CD14-positive monocyte (primary cell): ENCODE measurements at regions not wholly inside any gene's neighbourhood (a gene's known extent, or its start where the extent isn't known, plus 50 kb on each side); places are given as distances from the start of the nearest gene placed in this dataset.

ENCODE experiments used
- DNase-seq, 3 donors: peaks; one replicate each; pipeline ENCODE4 v3.0.0-alpha.2; 2011 to 2022
- H2AFZ ChIP-seq: 2 replicates; pipeline ENCODE4 v1.6.0; 2012; ENCODE audit warnings: mild to moderate bottlenecking, low read depth, low read length, inconsistent platforms; ENCODE audit not compliant: insufficient read depth, poor library complexity, severe bottlenecking
- H3K27ac ChIP-seq, 2 donors: 1 replicate in 1 of 2; 2 replicates in 1 of 2; pipeline ENCODE4 v1.5.1; 2012 to 2013; ENCODE audit warnings: low read length in 2 of 2, control low read depth in 1 of 2, inconsistent platforms in 1 of 2, low read depth in 1 of 2, mild to moderate bottlenecking in 1 of 2
- H3K27me3 ChIP-seq, 2 donors: one replicate each; pipeline versions ENCODE4 v1.6.0 to v1.6.1; 2011 to 2013; ENCODE audit warnings: low read length in 2 of 2; ENCODE audit not compliant: control insufficient read depth in 2 of 2, insufficient read depth in 2 of 2
- H3K36me3 ChIP-seq, 2 donors: replicated peaks in 1 of 2; 1 replicate in 1 of 2; 2 replicates in 1 of 2; pipeline versions ENCODE4 v1.5.1 to v1.6.1; 2012 to 2013; ENCODE audit warnings: low read length in 2 of 2, control low read depth in 1 of 2, inconsistent platforms in 1 of 2, mild to moderate bottlenecking in 1 of 2; ENCODE audit not compliant: insufficient read depth in 2 of 2, control insufficient read depth in 1 of 2
- H3K4me1 ChIP-seq, 2 donors: 1 replicate in 1 of 2; 2 replicates in 1 of 2; pipeline versions ENCODE4 v1.5.1 to v1.6.1; 2012 to 2013; ENCODE audit warnings: low read length in 2 of 2, control low read depth in 1 of 2, inconsistent platforms in 1 of 2, mild to moderate bottlenecking in 1 of 2, moderate library complexity in 1 of 2; ENCODE audit not compliant: insufficient read depth in 2 of 2, control insufficient read depth in 1 of 2
- H3K4me2 ChIP-seq: replicated peaks from 2 replicates; pipeline ENCODE3; 2012; ENCODE audit warnings: low read length, moderate library complexity, mild to moderate bottlenecking; ENCODE audit not compliant: poor library complexity, severe bottlenecking; ENCODE audit errors: extremely low read depth
- H3K4me3 ChIP-seq, 3 experiments: fragments of 200-600 bp in 1 of 3; sonication (generic) in 1 of 3; replicated peaks in 1 of 3; 1 replicate in 2 of 3; 2 replicates in 1 of 3; pipeline ENCODE4 v1.5.1; 2011 to 2013; ENCODE audit warnings: low read length in 3 of 3, mild to moderate bottlenecking in 3 of 3, control low read depth in 2 of 3, low read depth in 2 of 3, inconsistent platforms in 1 of 3, moderate library complexity in 1 of 3
- H3K79me2 ChIP-seq: 2 replicates; pipeline ENCODE4 v1.6.0; 2012; ENCODE audit warnings: mild to moderate bottlenecking, control low read depth, inconsistent platforms, low read length, moderate library complexity; ENCODE audit not compliant: insufficient read depth
- H3K9ac ChIP-seq: 2 replicates; pipeline ENCODE4 v1.6.0; 2017; ENCODE audit warnings: low read length, mild to moderate bottlenecking; ENCODE audit not compliant: insufficient read depth, poor library complexity, severe bottlenecking
- H3K9me3 ChIP-seq, 2 donors: replicated peaks in 1 of 2; 1 replicate in 1 of 2; 2 replicates in 1 of 2; pipeline versions ENCODE4 v1.5.1 to v1.6.1; 2012 to 2013; ENCODE audit warnings: low read length in 2 of 2, control low read depth in 1 of 2; ENCODE audit not compliant: control insufficient read depth in 1 of 2, insufficient read depth in 1 of 2
- H4K20me1 ChIP-seq: 2 replicates; pipeline ENCODE4 v1.6.0; 2012; ENCODE audit warnings: mild to moderate bottlenecking, low read length, control low read depth, moderate library complexity; ENCODE audit not compliant: insufficient read depth
- H3K27ac Mint-ChIP-seq, 7 donors: one replicate each; pipeline ENCODE4 v1.8.0; 2020; ENCODE audit warnings: mild to moderate bottlenecking in 7 of 7, mixed read lengths in 7 of 7, moderate library complexity in 6 of 7, inconsistent platforms in 2 of 7
- H3K27me3 Mint-ChIP-seq, 3 donors: one replicate each; pipeline ENCODE4 v1.8.0; 2021 to 2022; ENCODE audit warnings: low read depth in 3 of 3, mild to moderate bottlenecking in 3 of 3, mixed read lengths in 3 of 3, moderate library complexity in 3 of 3, inconsistent platforms in 1 of 3
- H3K36me3 Mint-ChIP-seq, 2 donors: one replicate each; pipeline ENCODE4 v1.8.0; 2020; ENCODE audit warnings: mixed read lengths in 2 of 2, inconsistent platforms in 1 of 2, mild to moderate bottlenecking in 1 of 2
- H3K4me1 Mint-ChIP-seq: one replicate; pipeline ENCODE4 v1.8.0; 2020; ENCODE audit warnings: mild to moderate bottlenecking, mixed read lengths
- H3K4me3 Mint-ChIP-seq, 2 donors: one replicate each; pipeline ENCODE4 v1.8.0; 2020; ENCODE audit warnings: mild to moderate bottlenecking in 2 of 2, mixed read lengths in 2 of 2, moderate library complexity in 1 of 2
- H3K9me3 Mint-ChIP-seq, 7 donors: one replicate each; pipeline ENCODE4 v1.8.0; 2020 to 2022; ENCODE audit warnings: mixed read lengths in 7 of 7, mild to moderate bottlenecking in 6 of 7, moderate library complexity in 6 of 7, inconsistent platforms in 2 of 7
- WGBS: methylation state at CpG from one replicate; pipeline ENCODE4 v1.1.5; 2013; ENCODE audit warnings: missing lambda C conversion rate; ENCODE audit not compliant: insufficient coverage; 5-methylcytosine and 5-hydroxymethylcytosine counted together
- intact Hi-C, 2 donors: fragments of 100-400 bp; cut with micrococcal nuclease; formaldehyde crosslinking; loops; one replicate each; pipeline versions ENCODE4 v1.15.0 to v1.15.1; 2023
- TF ChIP-seq, protein P1 (sequence below): fragments of 200-600 bp; IDR thresholded peaks from one replicate; pipeline ENCODE4 v1.8.0; 2022; ENCODE audit warnings: antibody characterized with exemption, mild to moderate bottlenecking

DNA sequence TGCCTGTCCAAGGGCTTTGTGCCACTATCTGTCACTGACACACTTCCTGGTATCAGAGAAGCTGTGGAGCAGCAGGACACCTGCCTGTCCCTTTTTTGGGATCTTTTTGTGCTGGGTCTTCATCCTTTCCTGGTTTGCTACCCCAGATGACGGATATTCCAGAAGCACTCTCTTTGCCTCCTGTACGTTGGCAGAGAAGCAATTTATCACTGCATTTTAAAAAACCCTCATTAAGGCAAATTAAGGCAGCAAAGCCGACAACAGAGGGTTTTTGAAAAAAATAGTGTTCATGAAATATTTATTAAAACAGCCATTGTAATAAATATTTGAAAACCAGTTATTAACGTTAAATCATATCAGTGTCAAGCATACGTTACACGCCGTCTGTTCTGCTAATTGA, 209.6 kb upstream of the NTM start:
- TF ChIP-seq, protein P1, sequence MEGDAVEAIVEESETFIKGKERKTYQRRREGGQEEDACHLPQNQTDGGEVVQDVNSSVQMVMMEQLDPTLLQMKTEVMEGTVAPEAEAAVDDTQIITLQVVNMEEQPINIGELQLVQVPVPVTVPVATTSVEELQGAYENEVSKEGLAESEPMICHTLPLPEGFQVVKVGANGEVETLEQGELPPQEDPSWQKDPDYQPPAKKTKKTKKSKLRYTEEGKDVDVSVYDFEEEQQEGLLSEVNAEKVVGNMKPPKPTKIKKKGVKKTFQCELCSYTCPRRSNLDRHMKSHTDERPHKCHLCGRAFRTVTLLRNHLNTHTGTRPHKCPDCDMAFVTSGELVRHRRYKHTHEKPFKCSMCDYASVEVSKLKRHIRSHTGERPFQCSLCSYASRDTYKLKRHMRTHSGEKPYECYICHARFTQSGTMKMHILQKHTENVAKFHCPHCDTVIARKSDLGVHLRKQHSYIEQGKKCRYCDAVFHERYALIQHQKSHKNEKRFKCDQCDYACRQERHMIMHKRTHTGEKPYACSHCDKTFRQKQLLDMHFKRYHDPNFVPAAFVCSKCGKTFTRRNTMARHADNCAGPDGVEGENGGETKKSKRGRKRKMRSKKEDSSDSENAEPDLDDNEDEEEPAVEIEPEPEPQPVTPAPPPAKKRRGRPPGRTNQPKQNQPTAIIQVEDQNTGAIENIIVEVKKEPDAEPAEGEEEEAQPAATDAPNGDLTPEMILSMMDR = no peak
- H3K4me3 ChIP-seq = no peak overlapping the region
- H3K4me3 Mint-ChIP-seq = no peak overlapping the region
- H3K27ac ChIP-seq = no peak overlapping the region
- no peaks in the 10 kb centered on the region for H3K4me1 ChIP-seq
- H3K4me1 Mint-ChIP-seq = no peaks in the 10 kb centered on the region
- H3K36me3 Mint-ChIP-seq = no peaks in the 10 kb centered on the region
- no peaks in the 10 kb centered on the region for H3K9me3 ChIP-seq
- no peaks in the 10 kb centered on the region for H3K36me3 ChIP-seq
- no peak for DNase-seq
- H2AFZ ChIP-seq = no peak overlapping the region
- H3K9ac ChIP-seq = no peak overlapping the region
- H4K20me1 ChIP-seq = no peaks in the 10 kb centered on the region
- H3K9me3 Mint-ChIP-seq = peaks cover 0 to 3% (median 0%) of the 10 kb centered on the region in 7 donors
- H3K27ac Mint-ChIP-seq = no peak overlapping the region
- H3K79me2 ChIP-seq = no peaks in the 10 kb centered on the region
- intact Hi-C loops = no loop called here
- 100% methylated on average over 3 of the region's 7 CpGs for WGBS
- no peak overlapping the region for H3K4me2 ChIP-seq
- H3K27me3 ChIP-seq = no peaks in the 10 kb centered on the region
- H3K27me3 Mint-ChIP-seq = peaks cover 0 to under 1% (median 0%) of the 10 kb centered on the region in 3 donors

DNA sequence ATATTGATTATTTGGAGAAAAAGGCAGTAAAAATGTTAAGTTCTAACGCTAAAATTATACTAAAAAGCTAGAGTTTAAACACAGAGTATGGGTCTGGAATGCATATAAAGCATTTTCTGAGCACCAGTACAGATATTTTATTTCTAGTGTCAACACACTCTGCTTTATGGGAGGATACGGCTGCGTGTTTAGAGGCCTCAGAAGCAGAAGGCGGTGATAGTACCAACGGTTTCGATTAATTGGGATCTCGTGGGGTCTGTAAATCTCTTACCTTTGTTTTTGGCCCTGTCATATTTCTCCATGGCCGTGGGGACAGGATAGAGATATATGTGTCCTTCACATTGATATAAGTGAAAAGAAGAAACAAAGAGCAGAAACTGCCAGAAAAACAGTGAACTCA, 206.8 kb upstream of the NTM start:
- Histone ChIP-seq H3K79me2 (no peaks in the 10 kb centered on the region), H3K36me3 (no peaks in the 10 kb centered on the region), H2AFZ (no peak overlapping the region), H3K9ac (no peak overlapping the region), H3K9me3 (no peaks in the 10 kb centered on the region), H3K4me2 (no peak overlapping the region), H3K4me1 (no peaks in the 10 kb centered on the region), H4K20me1 (no peaks in the 10 kb centered on the region), H3K27ac (no peak overlapping the region), H3K27me3 (no peaks in the 10 kb centered on the region), H3K4me3 (no peak overlapping the region)
- 100% methylated on average over 6 of the region's 8 CpGs for WGBS
- no peaks in the 10 kb centered on the region for H3K27me3 Mint-ChIP-seq
- TF ChIP-seq, protein P1 = no peak
- no peak overlapping the region for H3K4me3 Mint-ChIP-seq
- peaks cover 0 to 4% (median 0%) of the 10 kb centered on the region in 7 donors for H3K9me3 Mint-ChIP-seq
- no peak overlapping the region for H3K27ac Mint-ChIP-seq
- H3K4me1 Mint-ChIP-seq = no peaks in the 10 kb centered on the region
- intact Hi-C loops = no loop called here
- H3K36me3 Mint-ChIP-seq = no peaks in the 10 kb centered on the region
- no peak for DNase-seq
